Lower lobe of right lung (tissue), 2 donors: ENCODE measurements at regions not wholly inside any gene's neighbourhood (a gene's known extent, or its start where the extent isn't known, plus 50 kb on each side); places are given as distances from the start of the nearest gene placed in this dataset.

Experiments used
- ATAC-seq, 2 donors: fragments of 200-7000 bp; cut with Tn5 transposase; one replicate each; pipeline ENCODE4 v1.9.1; 2020 to 2022; ENCODE audit warnings: mild to moderate bottlenecking in 2 of 2, moderate library complexity in 2 of 2
- DNase-seq: peaks from one replicate; pipeline ENCODE4 v3.0.0-alpha.2; 2020
- H3K27ac ChIP-seq: fragments of 200-600 bp; one replicate; pipeline ENCODE4 v1.8.0; 2022
- H3K27me3 ChIP-seq: fragments of 200-600 bp; one replicate; pipeline ENCODE4 v1.8.0; 2022; ENCODE audit warnings: low read depth
- H3K36me3 ChIP-seq: fragments of 200-600 bp; one replicate; pipeline ENCODE4 v1.8.0; 2022; ENCODE audit warnings: mild to moderate bottlenecking
- H3K4me1 ChIP-seq: fragments of 200-600 bp; one replicate; pipeline ENCODE4 v1.8.0; 2022
- H3K4me3 ChIP-seq: fragments of 200-600 bp; one replicate; pipeline ENCODE4 v1.8.0; 2022; ENCODE audit warnings: mild to moderate bottlenecking
- H3K9me3 ChIP-seq: fragments of 200-600 bp; one replicate; pipeline ENCODE4 v1.8.0; 2022
- intact Hi-C: fragments of 100-400 bp; cut with DNase I; formaldehyde crosslinking; loops from one replicate; pipeline ENCODE4 v1.11.0; 2022
- TF ChIP-seq, protein P1 (sequence below): fragments of 200-600 bp; IDR thresholded peaks from one replicate; pipeline ENCODE4 v1.8.0; 2022; ENCODE audit warnings: antibody characterized with exemption, mild to moderate bottlenecking
- donor health status: DM: no; HTN: yes; CAD: no; lungs with severe emphysema.

DNA sequence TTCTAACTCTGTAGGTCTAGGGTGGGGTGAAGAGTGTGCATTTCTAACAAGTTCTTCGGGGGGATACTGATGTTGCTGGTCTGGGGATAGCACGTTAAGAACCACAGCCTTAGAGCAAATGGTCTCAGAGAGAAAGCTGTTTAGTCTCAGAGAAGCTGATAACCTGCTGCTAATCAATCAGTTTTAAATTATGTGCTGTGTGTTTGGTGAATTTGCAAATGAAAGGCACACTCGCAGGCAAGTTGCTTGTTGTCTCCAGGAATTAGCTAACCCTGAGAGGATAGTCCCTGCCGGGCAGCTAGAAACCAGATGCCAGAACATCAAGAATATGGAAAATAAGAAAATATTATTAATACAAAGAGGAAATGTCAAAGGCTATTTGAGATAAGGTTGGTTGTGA lies 79.2 kb downstream of the DMRT2 start:
- DNase-seq (no peak), ATAC-seq (no peak)
- Histone ChIP-seq H3K36me3 (no peaks in the 10 kb centered on the region), H3K4me1 (no peaks in the 10 kb centered on the region), H3K4me3 (no peak overlapping the region), H3K27ac (no peak overlapping the region), H3K27me3 (no peaks in the 10 kb centered on the region), H3K9me3 (peaks cover under 1% of the 10 kb centered on the region)
- intact Hi-C loops, result no loop called here
- TF ChIP-seq, protein P1, sequence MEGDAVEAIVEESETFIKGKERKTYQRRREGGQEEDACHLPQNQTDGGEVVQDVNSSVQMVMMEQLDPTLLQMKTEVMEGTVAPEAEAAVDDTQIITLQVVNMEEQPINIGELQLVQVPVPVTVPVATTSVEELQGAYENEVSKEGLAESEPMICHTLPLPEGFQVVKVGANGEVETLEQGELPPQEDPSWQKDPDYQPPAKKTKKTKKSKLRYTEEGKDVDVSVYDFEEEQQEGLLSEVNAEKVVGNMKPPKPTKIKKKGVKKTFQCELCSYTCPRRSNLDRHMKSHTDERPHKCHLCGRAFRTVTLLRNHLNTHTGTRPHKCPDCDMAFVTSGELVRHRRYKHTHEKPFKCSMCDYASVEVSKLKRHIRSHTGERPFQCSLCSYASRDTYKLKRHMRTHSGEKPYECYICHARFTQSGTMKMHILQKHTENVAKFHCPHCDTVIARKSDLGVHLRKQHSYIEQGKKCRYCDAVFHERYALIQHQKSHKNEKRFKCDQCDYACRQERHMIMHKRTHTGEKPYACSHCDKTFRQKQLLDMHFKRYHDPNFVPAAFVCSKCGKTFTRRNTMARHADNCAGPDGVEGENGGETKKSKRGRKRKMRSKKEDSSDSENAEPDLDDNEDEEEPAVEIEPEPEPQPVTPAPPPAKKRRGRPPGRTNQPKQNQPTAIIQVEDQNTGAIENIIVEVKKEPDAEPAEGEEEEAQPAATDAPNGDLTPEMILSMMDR, result no peak

- Histone ChIP-seq H3K9me3 (peaks cover 16% of the 10 kb centered on the region), H3K36me3 (no peaks in the 10 kb centered on the region), H3K27ac (no peak overlapping the region), H3K27me3 (no peaks in the 10 kb centered on the region), H3K4me3 (no peak overlapping the region), H3K4me1 (no peaks in the 10 kb centered on the region)
- TF ChIP-seq, protein P1, result no peak
- intact Hi-C loops, result no loop called here
- DNase-seq (no peak), ATAC-seq (no peak)
These were observed 89.9 kb downstream of the DMRT2 start for GRCh38 chr9:1140057-1140456.

GRCh38 chr9:1151691-1152090 lies 101.5 kb downstream of the DMRT2 start:
- H3K36me3 ChIP-seq, result no peaks in the 10 kb centered on the region
- no peaks in the 10 kb centered on the region for H3K27me3 ChIP-seq
- H3K27ac ChIP-seq, result no peak overlapping the region
- no peaks in the 10 kb centered on the region for H3K4me1 ChIP-seq
- ATAC-seq, result no peak
- no peak for DNase-seq
- TF ChIP-seq, protein P1, result no peak
- H3K9me3 ChIP-seq, result no peaks in the 10 kb centered on the region
- intact Hi-C loops, result no loop called here
- H3K4me3 ChIP-seq, result no peak overlapping the region

DNA sequence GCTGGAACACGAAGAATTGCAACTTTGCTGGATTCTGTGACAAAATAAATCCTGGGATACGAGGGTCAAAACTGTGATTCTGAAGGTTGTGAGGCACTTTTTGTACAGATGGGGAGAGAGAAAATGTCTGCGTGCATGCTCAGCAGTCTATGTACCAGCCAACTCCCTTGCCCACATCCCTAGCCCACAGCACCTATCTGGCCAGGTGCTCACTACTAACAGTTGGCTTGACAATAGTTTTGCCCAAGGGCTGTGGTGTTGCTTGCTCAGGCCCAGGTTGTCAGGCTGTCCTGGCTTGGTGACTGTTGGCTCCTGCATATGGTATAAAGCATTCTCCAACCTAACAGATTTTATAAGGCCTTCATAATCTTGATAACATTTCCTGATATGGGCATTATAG lies 102.0 kb downstream of the DMRT2 start:
- TF ChIP-seq, protein P1, result no peak
- ATAC-seq, result no peak
- Histone ChIP-seq H3K9me3 (no peaks in the 10 kb centered on the region), H3K36me3 (no peaks in the 10 kb centered on the region), H3K4me3 (no peak overlapping the region), H3K27me3 (no peaks in the 10 kb centered on the region), H3K4me1 (no peaks in the 10 kb centered on the region), H3K27ac (no peak overlapping the region)
- DNase-seq, result no peak
- intact Hi-C loops, result no loop called here

- H3K27ac ChIP-seq, result no peak overlapping the region
- TF ChIP-seq, protein P1, result no peak
- H3K9me3 ChIP-seq, result no peaks in the 10 kb centered on the region
- H3K27me3 ChIP-seq, result no peaks in the 10 kb centered on the region
- no peaks in the 10 kb centered on the region for H3K4me1 ChIP-seq
- H3K36me3 ChIP-seq, result no peaks in the 10 kb centered on the region
- DNase-seq (no peak), ATAC-seq (no peak)
- no peak overlapping the region for H3K4me3 ChIP-seq
- intact Hi-C loops, result no loop called here
These were observed 104.6 kb downstream of the DMRT2 start for GRCh38 chr9:1154739-1155138.

- H3K4me3 ChIP-seq, result no peak overlapping the region
- ATAC-seq (no peak), DNase-seq (no peak)
- no peaks in the 10 kb centered on the region for H3K27me3 ChIP-seq
- H3K9me3 ChIP-seq, result no peaks in the 10 kb centered on the region
- TF ChIP-seq, protein P1, result no peak
- H3K36me3 ChIP-seq, result no peaks in the 10 kb centered on the region
- H3K27ac ChIP-seq, result no peak overlapping the region
- no peaks in the 10 kb centered on the region for H3K4me1 ChIP-seq
- intact Hi-C loops, result no loop called here
These were observed 105.4 kb downstream of the DMRT2 start for GRCh38 chr9:1155602-1156001.
